Glutamatergic neuron (in vitro differentiated cells): ENCODE measurements at regions not wholly inside any gene's neighbourhood (a gene's known extent, or its start where the extent isn't known, plus 50 kb on each side); places are given as distances from the start of the nearest gene placed in this dataset.
"Not testable (repeated sequence)": the region's sequence is repeated elsewhere in the genome, so short reads cannot be mapped to it uniquely, and the experiment has no call there.

Experiments used
- DNase-seq: peaks from one replicate; pipeline ENCODE4 v3.0.0; 2022
- H3K27ac Mint-ChIP-seq: one replicate; pipeline ENCODE4 v1.8.0; 2020; ENCODE audit warnings: mild to moderate bottlenecking, mixed read lengths, inconsistent platforms; ENCODE audit not compliant: unreplicated experiment
- H3K27me3 Mint-ChIP-seq: one replicate; pipeline ENCODE4 v1.8.0; 2020; ENCODE audit warnings: mild to moderate bottlenecking, moderate library complexity, mixed read lengths, inconsistent platforms; ENCODE audit not compliant: unreplicated experiment
- H3K36me3 Mint-ChIP-seq: one replicate; pipeline ENCODE4 v1.8.0; 2020; ENCODE audit warnings: mild to moderate bottlenecking, mixed read lengths, inconsistent platforms; ENCODE audit not compliant: unreplicated experiment
- H3K4me1 Mint-ChIP-seq: one replicate; pipeline ENCODE4 v1.8.0; 2020; ENCODE audit warnings: mild to moderate bottlenecking, low read depth, mixed read lengths, inconsistent platforms; ENCODE audit not compliant: unreplicated experiment
- H3K4me3 Mint-ChIP-seq: one replicate; pipeline ENCODE4 v1.8.0; 2020; ENCODE audit warnings: mild to moderate bottlenecking, mixed read lengths, inconsistent platforms; ENCODE audit not compliant: unreplicated experiment
- H3K9me3 Mint-ChIP-seq: one replicate; pipeline ENCODE4 v1.8.0; 2020; ENCODE audit warnings: mild to moderate bottlenecking, moderate library complexity, mixed read lengths, inconsistent platforms; ENCODE audit not compliant: unreplicated experiment
- CTCF ChIP-seq: fragments of 200-600 bp; sonication (generic); IDR thresholded peaks from one replicate; pipeline ENCODE4 v1.5.0; 2021; ENCODE audit not compliant: partially characterized antibody, unreplicated experiment

- no peak for TF ChIP-seq CTCF
- DNase-seq: no peak
- Mint-ChIP-seq H3K9me3 (no peaks in the 10 kb centered on the region), H3K4me1 (no peaks in the 10 kb centered on the region), H3K4me3 (no peak overlapping the region), H3K27me3 (no peaks in the 10 kb centered on the region), H3K27ac (no peak overlapping the region), H3K36me3 (peaks cover 6% of the 10 kb centered on the region)
Measured at GRCh38 chr11:97567801-97568200, 1178.0 kb downstream of the JRKL start.

- TF ChIP-seq CTCF: no peak
- Mint-ChIP-seq H3K9me3 (no peaks in the 10 kb centered on the region), H3K27ac (no peak overlapping the region), H3K36me3 (peaks cover 6% of the 10 kb centered on the region), H3K4me1 (no peaks in the 10 kb centered on the region), H3K27me3 (no peaks in the 10 kb centered on the region), H3K4me3 (no peak overlapping the region)
- DNase-seq: no peak
Measured at GRCh38 chr11:97570636-97571035, 1180.8 kb downstream of the JRKL start.

- H3K27ac Mint-ChIP-seq, H3K27me3 Mint-ChIP-seq, H3K4me3 Mint-ChIP-seq, H3K9me3 Mint-ChIP-seq, DNase-seq, H3K36me3 Mint-ChIP-seq, H3K4me1 Mint-ChIP-seq: not testable (repeated sequence)
Measured at GRCh38 chr11:97573771-97574170, 1184.0 kb downstream of the JRKL start.

GRCh38 chr11:97574976-97575665 lies 1185.3 kb downstream of the JRKL start:
- Mint-ChIP-seq H3K27ac (no peak overlapping the region), H3K27me3 (no peaks in the 10 kb centered on the region), H3K36me3 (peaks cover 2% of the 10 kb centered on the region), H3K4me1 (no peaks in the 10 kb centered on the region), H3K4me3 (no peak overlapping the region), H3K9me3 (no peaks in the 10 kb centered on the region)
- no peak for TF ChIP-seq CTCF
- DNase-seq: no peak

- Mint-ChIP-seq H3K27ac (no peak overlapping the region), H3K4me3 (no peak overlapping the region)
- DNase-seq: no peak
Measured at GRCh38 chr11:97607291-97608000, 1217.6 kb downstream of the JRKL start.

More at GRCh38 chr11:97607291-97608000, 1217.6 kb downstream of the JRKL start:
- Mint-ChIP-seq H3K27me3 (no peaks in the 10 kb centered on the region), H3K36me3 (peaks cover 4% of the 10 kb centered on the region), H3K9me3 (peaks cover 4% of the 10 kb centered on the region), H3K4me1 (no peaks in the 10 kb centered on the region)
- no peak for TF ChIP-seq CTCF
